ENCODE measurements at regions not wholly inside any gene's neighbourhood (a gene's known extent, or its start where the extent isn't known, plus 50 kb on each side); places are given as distances from the start of the nearest gene placed in this dataset.
"Not testable (repeated sequence)": the region's sequence is repeated elsewhere in the genome, so short reads cannot be mapped to it uniquely, and the experiment has no call there.

GRCh38 chr4:160403081-160403480 is 1300.2 kb downstream of the RAPGEF2 start:
- Histone ChIP-seq H3K9me3 (ENCODE audit: low read length) (peaks cover 65% of the 10 kb centered on the region), H3K27me3 (ENCODE audit: low read length) (no peaks in the 10 kb centered on the region), H3K4me1 (ENCODE audit: low read length) (no peaks in the 10 kb centered on the region), H4K20me1 (ENCODE audit: insufficient read depth, low read depth, low read length) (no peaks in the 10 kb centered on the region), H3K27ac (ENCODE audit: low read length) (no peak overlapping the region), H3K4me3 (ENCODE audit: low read length) (no peak overlapping the region), H3K79me2 (ENCODE audit: low read length) (no peaks in the 10 kb centered on the region), H3K9ac (ENCODE audit: low read length) (no peak overlapping the region), H3K36me3 (ENCODE audit: insufficient read depth, low read length) (no peaks in the 10 kb centered on the region), H3K4me2 (ENCODE audit: low read depth, low read length, poor library complexity, severe bottlenecking) (no peak overlapping the region), H2AFZ (ENCODE audit: low read length) (no peak overlapping the region), H3K9me2 (replicated peaks; ENCODE audit: insufficient read depth, low read length) (no peaks in the 10 kb centered on the region)
- DNase-seq, result no peak

- Histone ChIP-seq H3K27me3 (ENCODE audit: low read length) (no peaks in the 10 kb centered on the region), H3K4me1 (ENCODE audit: low read length) (no peaks in the 10 kb centered on the region), H3K4me3 (ENCODE audit: low read length) (no peak overlapping the region), H3K79me2 (ENCODE audit: low read length) (no peaks in the 10 kb centered on the region), H3K9me2 (replicated peaks; ENCODE audit: insufficient read depth, low read length) (no peaks in the 10 kb centered on the region), H3K36me3 (ENCODE audit: insufficient read depth, low read length) (no peaks in the 10 kb centered on the region), H4K20me1 (ENCODE audit: insufficient read depth, low read depth, low read length) (no peaks in the 10 kb centered on the region), H2AFZ (ENCODE audit: low read length) (no peak overlapping the region), H3K9me3 (ENCODE audit: low read length) (peaks cover 52% of the 10 kb centered on the region), H3K4me2 (ENCODE audit: low read depth, low read length, poor library complexity, severe bottlenecking) (no peak overlapping the region), H3K9ac (ENCODE audit: low read length) (no peak overlapping the region), H3K27ac (ENCODE audit: low read length) (no peak overlapping the region)
- no peak for DNase-seq
Observed at GRCh38 chr4:160406263-160406825, 1303.5 kb downstream of the RAPGEF2 start.

- Histone ChIP-seq H3K9ac (ENCODE audit: low read length) (no peak overlapping the region), H3K9me2 (replicated peaks; ENCODE audit: insufficient read depth, low read length) (no peaks in the 10 kb centered on the region), H3K4me1 (ENCODE audit: low read length) (no peaks in the 10 kb centered on the region), H3K27ac (ENCODE audit: low read length) (no peak overlapping the region), H2AFZ (ENCODE audit: low read length) (no peak overlapping the region), H3K36me3 (ENCODE audit: insufficient read depth, low read length) (no peaks in the 10 kb centered on the region), H3K9me3 (ENCODE audit: low read length) (peaks cover 53% of the 10 kb centered on the region), H3K79me2 (ENCODE audit: low read length) (no peaks in the 10 kb centered on the region), H4K20me1 (ENCODE audit: insufficient read depth, low read depth, low read length) (no peaks in the 10 kb centered on the region), H3K4me3 (ENCODE audit: low read length) (no peak overlapping the region), H3K4me2 (ENCODE audit: low read depth, low read length, poor library complexity, severe bottlenecking) (no peak overlapping the region), H3K27me3 (ENCODE audit: low read length) (no peaks in the 10 kb centered on the region)
- no peak for DNase-seq
Observed at GRCh38 chr4:160414496-160414895, 1311.6 kb downstream of the RAPGEF2 start.

- DNase-seq, result no peak
- Histone ChIP-seq H4K20me1 (ENCODE audit: insufficient read depth, low read depth, low read length) (no peaks in the 10 kb centered on the region), H3K4me2 (ENCODE audit: low read depth, low read length, poor library complexity, severe bottlenecking) (no peak overlapping the region), H3K79me2 (ENCODE audit: low read length) (no peaks in the 10 kb centered on the region), H3K36me3 (ENCODE audit: insufficient read depth, low read length) (no peaks in the 10 kb centered on the region), H3K4me3 (ENCODE audit: low read length) (no peak overlapping the region; the same call in 1 of the 2 replicates), H3K9ac (ENCODE audit: low read length) (no peak overlapping the region), H3K9me3 (ENCODE audit: low read length) (peaks cover 40% of the 10 kb centered on the region), H3K9me2 (replicated peaks; ENCODE audit: insufficient read depth, low read length) (no peaks in the 10 kb centered on the region), H2AFZ (ENCODE audit: low read length) (no peak overlapping the region), H3K27ac (ENCODE audit: low read length) (no peak overlapping the region), H3K4me1 (ENCODE audit: low read length) (no peaks in the 10 kb centered on the region), H3K27me3 (ENCODE audit: low read length) (no peaks in the 10 kb centered on the region)
Observed at GRCh38 chr4:160423879-160424451, 1321.1 kb downstream of the RAPGEF2 start.

- H3K27ac ChIP-seq (ENCODE audit: low read length), result no peak overlapping the region
- no peaks in the 10 kb centered on the region for H3K9me2 ChIP-seq (replicated peaks; ENCODE audit: insufficient read depth, low read length)
- no peak overlapping the region for H3K4me3 ChIP-seq (ENCODE audit: low read length)
- H3K27me3 ChIP-seq (ENCODE audit: low read length), result no peaks in the 10 kb centered on the region
- H3K79me2 ChIP-seq (ENCODE audit: low read length), result no peaks in the 10 kb centered on the region
- H3K36me3 ChIP-seq (ENCODE audit: insufficient read depth, low read length), result no peaks in the 10 kb centered on the region
- no peak for DNase-seq
- no peak overlapping the region for H3K4me2 ChIP-seq (ENCODE audit: low read depth, low read length, poor library complexity, severe bottlenecking)
- H4K20me1 ChIP-seq (ENCODE audit: insufficient read depth, low read depth, low read length), result no peaks in the 10 kb centered on the region
- peaks cover 32% of the 10 kb centered on the region for H3K9me3 ChIP-seq (ENCODE audit: low read length)
- H2AFZ ChIP-seq (ENCODE audit: low read length), result no peak overlapping the region
- no peak overlapping the region for H3K9ac ChIP-seq (ENCODE audit: low read length)
- no peaks in the 10 kb centered on the region for H3K4me1 ChIP-seq (ENCODE audit: low read length)
Observed at GRCh38 chr4:160426233-160426632, 1323.4 kb downstream of the RAPGEF2 start.

- no peaks in the 10 kb centered on the region for H3K4me1 ChIP-seq (ENCODE audit: low read length)
Observed at GRCh38 chr4:160450876-160451275, 1348.0 kb downstream of the RAPGEF2 start.

GRCh38 chr4:160481696-160482690 is 1379.1 kb downstream of the RAPGEF2 start:
- H3K27ac ChIP-seq (ENCODE audit: low read length), result not testable (repeated sequence)

More at GRCh38 chr4:160450876-160451275, 1348.0 kb downstream of the RAPGEF2 start:
- no peaks in the 10 kb centered on the region for H3K9me2 ChIP-seq (replicated peaks; ENCODE audit: insufficient read depth, low read length)
- no peaks in the 10 kb centered on the region for H3K79me2 ChIP-seq (ENCODE audit: low read length)
- peaks cover 30% of the 10 kb centered on the region for H3K9me3 ChIP-seq (ENCODE audit: low read length)
- no peak overlapping the region for H3K4me2 ChIP-seq (ENCODE audit: low read depth, low read length, poor library complexity, severe bottlenecking)
- H3K27ac ChIP-seq (ENCODE audit: low read length), result no peak overlapping the region
- H3K27me3 ChIP-seq (ENCODE audit: low read length), result no peaks in the 10 kb centered on the region
- no peak overlapping the region for H3K9ac ChIP-seq (ENCODE audit: low read length)
- no peak overlapping the region for H3K4me3 ChIP-seq (ENCODE audit: low read length)
- DNase-seq, result no peak
- H2AFZ ChIP-seq (ENCODE audit: low read length), result no peak overlapping the region
- no peaks in the 10 kb centered on the region for H4K20me1 ChIP-seq (ENCODE audit: insufficient read depth, low read depth, low read length)
- H3K36me3 ChIP-seq (ENCODE audit: insufficient read depth, low read length), result no peaks in the 10 kb centered on the region

GRCh38 chr4:160485071-160485687 is 1382.3 kb downstream of the RAPGEF2 start:
- DNase-seq, result no peak
- Histone ChIP-seq H3K9me2 (replicated peaks; ENCODE audit: insufficient read depth, low read length) (no peaks in the 10 kb centered on the region), H3K27me3 (ENCODE audit: low read length) (no peaks in the 10 kb centered on the region), H2AFZ (ENCODE audit: low read length) (no peak overlapping the region), H3K4me2 (ENCODE audit: low read depth, low read length, poor library complexity, severe bottlenecking) (no peak overlapping the region), H3K79me2 (ENCODE audit: low read length) (no peaks in the 10 kb centered on the region), H3K9me3 (ENCODE audit: low read length) (peaks cover 12% of the 10 kb centered on the region), H3K36me3 (ENCODE audit: insufficient read depth, low read length) (no peaks in the 10 kb centered on the region), H4K20me1 (ENCODE audit: insufficient read depth, low read depth, low read length) (no peaks in the 10 kb centered on the region), H3K4me3 (ENCODE audit: low read length) (no peak overlapping the region), H3K4me1 (ENCODE audit: low read length) (no peaks in the 10 kb centered on the region), H3K27ac (ENCODE audit: low read length) (no peak overlapping the region), H3K9ac (ENCODE audit: low read length) (no peak overlapping the region)

More at GRCh38 chr4:160481696-160482690, 1379.1 kb downstream of the RAPGEF2 start:
- H4K20me1 ChIP-seq (ENCODE audit: insufficient read depth, low read depth, low read length); H3K4me1 ChIP-seq (ENCODE audit: low read length); H3K27me3 ChIP-seq (ENCODE audit: low read length); H2AFZ ChIP-seq (ENCODE audit: low read length); H3K79me2 ChIP-seq (ENCODE audit: low read length); H3K9ac ChIP-seq (ENCODE audit: low read length); DNase-seq; H3K36me3 ChIP-seq (ENCODE audit: insufficient read depth, low read length); H3K4me2 ChIP-seq (ENCODE audit: low read depth, low read length, poor library complexity, severe bottlenecking); H3K9me2 ChIP-seq (replicated peaks; ENCODE audit: insufficient read depth, low read length); H3K4me3 ChIP-seq (ENCODE audit: low read length): not testable (repeated sequence)
- H3K9me3 ChIP-seq (ENCODE audit: low read length), result peaks cover 29% of the 10 kb centered on the region

Data from Karpas-422 (cell line).